C4-2B (cell line): ENCODE measurements at regions not wholly inside any gene's neighbourhood (a gene's known extent, or its start where the extent isn't known, plus 50 kb on each side); places are given as distances from the start of the nearest gene placed in this dataset.

Experiments used
- CTCF ChIP-seq: fragments of 450-650 bp; conservative IDR thresholded peaks from 2 replicates; pipeline ENCODE4 v1.5.1; 2017; ENCODE audit warnings: mild to moderate bottlenecking
- ZFX ChIP-seq: fragments of 450-650 bp; IDR thresholded peaks from 2 replicates; pipeline ENCODE4 v1.6.1; 2017

- TF ChIP-seq CTCF (no peak), ZFX (no peak)
These were observed 148.5 kb downstream of the PTPN20 start for GRCh38 chr10:47059606-47060311.
